Spleen (tissue), 11 donors: ENCODE measurements at regions not wholly inside any gene's neighbourhood (a gene's known extent, or its start where the extent isn't known, plus 50 kb on each side); places are given as distances from the start of the nearest gene placed in this dataset.

ENCODE experiments used
- DNase-seq: peaks from one replicate; pipeline ENCODE4 v3.0.0-alpha.2; 2020
- H3K27ac ChIP-seq, 8 donors: fragments of 200-600 bp; sonication (generic) in 7 of 8; 1 replicate in 4 of 8; 2 replicates in 4 of 8; pipeline versions ENCODE4 v1.5.0 to v1.8.0; 2016 to 2021; ENCODE audit warnings: inconsistent platforms in 4 of 8, mild to moderate bottlenecking in 4 of 8, moderate library complexity in 1 of 8
- H3K27me3 ChIP-seq, 7 donors: fragments of 200-600 bp; sonication (generic) in 6 of 7; replicated peaks in 1 of 7; 1 replicate in 4 of 7; 2 replicates in 3 of 7; pipeline versions ENCODE4 v1.5.0 to v1.8.0; 2016 to 2021; ENCODE audit warnings: inconsistent platforms in 3 of 7, mild to moderate bottlenecking in 1 of 7
- H3K36me3 ChIP-seq, 6 donors: fragments of 200-600 bp; sonication (generic) in 5 of 6; 1 replicate in 4 of 6; 2 replicates in 2 of 6; pipeline versions ENCODE4 v1.5.0 to v1.8.0; 2016 to 2021; ENCODE audit warnings: inconsistent platforms in 2 of 6
- H3K4me1 ChIP-seq, 6 donors: fragments of 200-600 bp; sonication (generic) in 5 of 6; 1 replicate in 3 of 6; 2 replicates in 3 of 6; pipeline versions ENCODE4 v1.5.0 to v1.8.0; 2016 to 2021; ENCODE audit warnings: inconsistent platforms in 3 of 6
- H3K4me3 ChIP-seq, 8 donors: fragments of 200-600 bp; sonication (generic) in 7 of 8; 1 replicate in 4 of 8; 2 replicates in 4 of 8; pipeline versions ENCODE4 v1.5.0 to v1.8.0; 2016 to 2021; ENCODE audit warnings: inconsistent platforms in 4 of 8, mild to moderate bottlenecking in 4 of 8, moderate library complexity in 2 of 8
- H3K9me3 ChIP-seq, 8 donors: fragments of 200-600 bp; sonication (generic) in 7 of 8; 1 replicate in 4 of 8; 2 replicates in 4 of 8; pipeline versions ENCODE4 v1.5.0 to v1.8.0; 2016 to 2021; ENCODE audit warnings: inconsistent platforms in 4 of 8
- CTCF ChIP-seq, 11 experiments: fragments of 200-600 bp in 7 of 11; fragments of 450-650 bp in 4 of 11; sonication (generic) in 4 of 11; IDR thresholded peaks in 8 of 11; conservative IDR thresholded peaks in 3 of 11; 1 replicate in 7 of 11; 2 replicates in 4 of 11; pipeline versions ENCODE4 v1.4.0 to v1.8.0; 2016 to 2021; ENCODE audit warnings: antibody characterized with exemption in 11 of 11, inconsistent platforms in 4 of 11, mild to moderate bottlenecking in 1 of 11
- POLR2A ChIP-seq, 3 donors: fragments of 450-650 bp; IDR thresholded peaks; one replicate each; pipeline ENCODE4 v1.5.1; 2017; ENCODE audit warnings: antibody characterized with exemption in 3 of 3, mild to moderate bottlenecking in 1 of 3
- POLR2AphosphoS5 ChIP-seq, 3 donors: sonication (generic); formaldehyde crosslinking; IDR thresholded peaks; one replicate each; pipeline ENCODE4 v1.5.1; 2017; ENCODE audit warnings: antibody characterized with exemption in 3 of 3
- whole genome bisulfite sequencing, 5 donors: extraction: QIAGEN DNeasy Blood & Tissue Kit in 3 of 5; methylation state at CpG; one replicate each; pipeline versions ENCODE4 v1.1.5 to v1.1.7; 2013 to 2018; 5-methylcytosine and 5-hydroxymethylcytosine counted together
- intact Hi-C: fragments of 100-400 bp; cut with DNase I; formaldehyde crosslinking; loops from one replicate; pipeline ENCODE4 v1.15.0; 2023; ENCODE audit warnings: low total_unique reads
- donor health status: healthy with polysubstance abuse.
- donor health status: DM: no; HTN: no; CAD: no; lungs with moderate emphysema.
- donor health status: DM: no; HTN: no; CAD: no.
- donor health status: Bipolar disorder and iron deficiency.
- donor health status: healthy.
- donor health status: DM: no; HTN: no; CAD: no.
- donor health status: DM: yes; HTN: yes; CAD: no.

GRCh38 chr3:176855901-176856486, 341.3 kb downstream of the TBL1XR1 start:
- intact Hi-C loops: no loop called here
- DNase-seq: no peak
- H3K36me3 ChIP-seq: no peaks in the 10 kb centered on the region
- 65 to 75% (median 69%) methylated on average over 2 of the region's 2 CpGs for WGBS, 5 donors
- no peaks in the 10 kb centered on the region for H3K27me3 ChIP-seq
- no peak for TF ChIP-seq POLR2AphosphoS5 (IDR thresholded peaks at IDR 0.05)
- no peak for TF ChIP-seq POLR2A (IDR thresholded peaks at IDR 0.05)
- no peak for TF ChIP-seq CTCF (IDR thresholded peaks at IDR 0.05 in 8 of 11, conservative IDR thresholded peaks at IDR 0.05 in 3 of 11)
- H3K9me3 ChIP-seq: no peaks in the 10 kb centered on the region
- no peaks in the 10 kb centered on the region for H3K4me1 ChIP-seq
- no peak overlapping the region for H3K4me3 ChIP-seq
- H3K27ac ChIP-seq: no peak overlapping the region

- Histone ChIP-seq H3K4me3 (no peak overlapping the region), H3K4me1 (no peaks in the 10 kb centered on the region), H3K27ac (no peak overlapping the region), H3K27me3 (no peaks in the 10 kb centered on the region), H3K9me3 (no peaks in the 10 kb centered on the region), H3K36me3 (no peaks in the 10 kb centered on the region)
- intact Hi-C loops: no loop called here
- TF ChIP-seq POLR2AphosphoS5 (IDR thresholded peaks at IDR 0.05) (no peak), POLR2A (IDR thresholded peaks at IDR 0.05) (no peak), CTCF (IDR thresholded peaks at IDR 0.05 in 8 of 11, conservative IDR thresholded peaks at IDR 0.05 in 3 of 11) (no peak)
- no peak for DNase-seq
- 50 to 83% (median 71%) methylated on average over 4 of the region's 4 CpGs for WGBS, 5 donors
Observed at GRCh38 chr3:176855213-176855612, 342.1 kb downstream of the TBL1XR1 start.

GRCh38 chr3:176850498-176850897, 346.8 kb downstream of the TBL1XR1 start:
- TF ChIP-seq POLR2A (IDR thresholded peaks at IDR 0.05) (no peak), POLR2AphosphoS5 (IDR thresholded peaks at IDR 0.05) (no peak), CTCF (IDR thresholded peaks at IDR 0.05 in 8 of 11, conservative IDR thresholded peaks at IDR 0.05 in 3 of 11) (no peak)
- H3K27ac ChIP-seq: no peak overlapping the region
- H3K9me3 ChIP-seq: no peaks in the 10 kb centered on the region
- no peaks in the 10 kb centered on the region for H3K4me1 ChIP-seq
- no peak for DNase-seq
- no peaks in the 10 kb centered on the region for H3K36me3 ChIP-seq
- H3K27me3 ChIP-seq: no peaks in the 10 kb centered on the region
- H3K4me3 ChIP-seq: no peak overlapping the region
- intact Hi-C loops: no loop called here
- 87 to 92% (median 89%) methylated on average over 6 of the region's 6 CpGs for WGBS, 5 donors

- intact Hi-C loops: no loop called here
- 57 to 80% (median 63%) methylated on average over 4 of the region's 4 CpGs for WGBS, 5 donors
- no peak overlapping the region for H3K4me3 ChIP-seq
- H3K27ac ChIP-seq: no peak overlapping the region
- no peaks in the 10 kb centered on the region for H3K27me3 ChIP-seq
- no peaks in the 10 kb centered on the region for H3K36me3 ChIP-seq
- H3K9me3 ChIP-seq: no peaks in the 10 kb centered on the region
- no peak for TF ChIP-seq CTCF (IDR thresholded peaks at IDR 0.05 in 8 of 11, conservative IDR thresholded peaks at IDR 0.05 in 3 of 11)
- no peak for TF ChIP-seq POLR2AphosphoS5 (IDR thresholded peaks at IDR 0.05)
- TF ChIP-seq POLR2A (IDR thresholded peaks at IDR 0.05): no peak
- DNase-seq: no peak
- H3K4me1 ChIP-seq: no peaks in the 10 kb centered on the region
Observed at GRCh38 chr3:176848431-176849214, 348.7 kb downstream of the TBL1XR1 start.
